ENCODE measurements at regions not wholly inside any gene's neighbourhood (a gene's known extent, or its start where the extent isn't known, plus 50 kb on each side); places are given as distances from the start of the nearest gene placed in this dataset.

DNA sequence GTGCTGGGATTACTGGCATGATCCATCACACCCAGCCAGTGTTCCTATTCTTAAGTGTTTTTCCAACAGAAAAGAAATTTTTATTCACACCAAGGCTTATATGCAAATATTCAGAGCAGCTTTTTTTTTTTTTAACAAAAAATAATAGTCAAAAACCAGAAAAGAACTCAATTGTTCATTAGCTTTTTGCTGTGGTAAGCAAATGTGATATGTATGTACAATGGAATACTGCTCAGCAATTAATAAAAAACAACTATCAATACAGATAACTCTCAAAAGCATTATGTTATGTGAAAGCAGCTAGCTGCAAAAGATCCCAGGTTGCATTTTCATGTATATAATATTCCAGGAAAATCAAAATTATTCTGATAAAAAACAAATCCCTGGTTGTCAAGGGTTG is 132.3 kb downstream of the SLIT2 start (continued):
- TF ChIP-seq, protein P1, sequence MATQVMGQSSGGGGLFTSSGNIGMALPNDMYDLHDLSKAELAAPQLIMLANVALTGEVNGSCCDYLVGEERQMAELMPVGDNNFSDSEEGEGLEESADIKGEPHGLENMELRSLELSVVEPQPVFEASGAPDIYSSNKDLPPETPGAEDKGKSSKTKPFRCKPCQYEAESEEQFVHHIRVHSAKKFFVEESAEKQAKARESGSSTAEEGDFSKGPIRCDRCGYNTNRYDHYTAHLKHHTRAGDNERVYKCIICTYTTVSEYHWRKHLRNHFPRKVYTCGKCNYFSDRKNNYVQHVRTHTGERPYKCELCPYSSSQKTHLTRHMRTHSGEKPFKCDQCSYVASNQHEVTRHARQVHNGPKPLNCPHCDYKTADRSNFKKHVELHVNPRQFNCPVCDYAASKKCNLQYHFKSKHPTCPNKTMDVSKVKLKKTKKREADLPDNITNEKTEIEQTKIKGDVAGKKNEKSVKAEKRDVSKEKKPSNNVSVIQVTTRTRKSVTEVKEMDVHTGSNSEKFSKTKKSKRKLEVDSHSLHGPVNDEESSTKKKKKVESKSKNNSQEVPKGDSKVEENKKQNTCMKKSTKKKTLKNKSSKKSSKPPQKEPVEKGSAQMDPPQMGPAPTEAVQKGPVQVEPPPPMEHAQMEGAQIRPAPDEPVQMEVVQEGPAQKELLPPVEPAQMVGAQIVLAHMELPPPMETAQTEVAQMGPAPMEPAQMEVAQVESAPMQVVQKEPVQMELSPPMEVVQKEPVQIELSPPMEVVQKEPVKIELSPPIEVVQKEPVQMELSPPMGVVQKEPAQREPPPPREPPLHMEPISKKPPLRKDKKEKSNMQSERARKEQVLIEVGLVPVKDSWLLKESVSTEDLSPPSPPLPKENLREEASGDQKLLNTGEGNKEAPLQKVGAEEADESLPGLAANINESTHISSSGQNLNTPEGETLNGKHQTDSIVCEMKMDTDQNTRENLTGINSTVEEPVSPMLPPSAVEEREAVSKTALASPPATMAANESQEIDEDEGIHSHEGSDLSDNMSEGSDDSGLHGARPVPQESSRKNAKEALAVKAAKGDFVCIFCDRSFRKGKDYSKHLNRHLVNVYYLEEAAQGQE (IDR thresholded peaks at IDR 0.05; ENCODE audit: unreplicated experiment): no peak
- TF ChIP-seq, protein P2, sequence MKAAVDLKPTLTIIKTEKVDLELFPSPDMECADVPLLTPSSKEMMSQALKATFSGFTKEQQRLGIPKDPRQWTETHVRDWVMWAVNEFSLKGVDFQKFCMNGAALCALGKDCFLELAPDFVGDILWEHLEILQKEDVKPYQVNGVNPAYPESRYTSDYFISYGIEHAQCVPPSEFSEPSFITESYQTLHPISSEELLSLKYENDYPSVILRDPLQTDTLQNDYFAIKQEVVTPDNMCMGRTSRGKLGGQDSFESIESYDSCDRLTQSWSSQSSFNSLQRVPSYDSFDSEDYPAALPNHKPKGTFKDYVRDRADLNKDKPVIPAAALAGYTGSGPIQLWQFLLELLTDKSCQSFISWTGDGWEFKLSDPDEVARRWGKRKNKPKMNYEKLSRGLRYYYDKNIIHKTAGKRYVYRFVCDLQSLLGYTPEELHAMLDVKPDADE (IDR thresholded peaks at IDR 0.05): no peak
- TF ChIP-seq ZNF114 (CRISPR knock-in tag; IDR thresholded peaks at IDR 0.05) (no peak), POLR2AphosphoS5 (IDR thresholded peaks at IDR 0.05; ENCODE audit: low read depth) (no peak), CREB1 (CRISPR knock-in tag; IDR thresholded peaks at IDR 0.05; ENCODE audit: low read depth) (no peak), NANOG (IDR thresholded peaks at IDR 0.05; ENCODE audit: borderline replicate concordance) (no peak), ZNF331 (CRISPR knock-in tag; IDR thresholded peaks at IDR 0.05; ENCODE audit: low read depth) (no peak), EZH2phosphoT487 (IDR thresholded peaks at IDR 0.05; ENCODE audit: unreplicated experiment) (no peak), JUNB (IDR thresholded peaks at IDR 0.05; ENCODE audit: unreplicated experiment) (no peak)

DNA sequence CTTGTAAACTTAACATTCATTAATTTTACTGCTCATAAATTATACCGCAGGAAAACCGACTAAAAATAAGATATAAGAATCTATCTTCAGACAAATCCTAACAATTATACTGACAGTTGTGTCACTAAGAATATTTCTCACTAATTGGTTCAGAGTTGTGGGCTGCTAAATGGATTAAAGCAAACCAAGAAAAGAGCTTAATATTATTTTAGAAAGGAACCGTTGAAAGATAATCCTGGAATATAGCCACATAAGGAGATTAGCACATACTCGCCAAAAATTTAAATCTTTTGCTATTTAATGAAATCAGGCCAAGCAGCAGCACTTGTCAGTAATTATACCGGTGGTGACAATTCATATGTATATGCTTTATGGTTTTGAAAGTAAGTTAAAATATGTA is 132.8 kb downstream of the SLIT2 start:
- no peaks in the 10 kb centered on the region for H3F3A ChIP-seq (replicated peaks; ENCODE audit: low read depth)
- H3K4me1 Mint-ChIP-seq: peaks cover 4% of the 10 kb centered on the region; the same call in 2 of the 3 replicates
- H2AFZ ChIP-seq: no peak overlapping the region
- no peaks in the 10 kb centered on the region for H3K27me3 Mint-ChIP-seq (ENCODE audit: insufficient read depth, low read depth, poor library complexity)
- DNase-seq (ENCODE audit: low spot score): no peak
- H3K27ac Mint-ChIP-seq: no peak overlapping the region
- H3K36me3 ChIP-seq (ENCODE audit: insufficient read depth): no peaks in the 10 kb centered on the region
- H3K27ac ChIP-seq (ENCODE audit: low read depth): no peak overlapping the region
- H3K4me3 ChIP-seq: no peak overlapping the region
- no peaks in the 10 kb centered on the region for H4K20me1 ChIP-seq (replicated peaks; ENCODE audit: insufficient read depth)
- no peaks in the 10 kb centered on the region for H3K9me3 Mint-ChIP-seq
- no peak overlapping the region for H3K4me2 ChIP-seq
- H3K27me3 ChIP-seq (ENCODE audit: insufficient read depth): no peaks in the 10 kb centered on the region
- no peaks in the 10 kb centered on the region for H3K79me2 ChIP-seq (replicated peaks; ENCODE audit: insufficient read depth)
- H3K9me2 ChIP-seq (ENCODE audit: insufficient read depth): no peaks in the 10 kb centered on the region
- ATAC-seq: no peak
- H3K4me3 Mint-ChIP-seq: no peak overlapping the region
- H3K4me1 ChIP-seq (ENCODE audit: insufficient read depth): no peaks in the 10 kb centered on the region
- no peaks in the 10 kb centered on the region for H3K36me3 Mint-ChIP-seq (ENCODE audit: low read depth)
- TF ChIP-seq, protein P2 (IDR thresholded peaks at IDR 0.05): no peak
- TF ChIP-seq, protein P3, sequence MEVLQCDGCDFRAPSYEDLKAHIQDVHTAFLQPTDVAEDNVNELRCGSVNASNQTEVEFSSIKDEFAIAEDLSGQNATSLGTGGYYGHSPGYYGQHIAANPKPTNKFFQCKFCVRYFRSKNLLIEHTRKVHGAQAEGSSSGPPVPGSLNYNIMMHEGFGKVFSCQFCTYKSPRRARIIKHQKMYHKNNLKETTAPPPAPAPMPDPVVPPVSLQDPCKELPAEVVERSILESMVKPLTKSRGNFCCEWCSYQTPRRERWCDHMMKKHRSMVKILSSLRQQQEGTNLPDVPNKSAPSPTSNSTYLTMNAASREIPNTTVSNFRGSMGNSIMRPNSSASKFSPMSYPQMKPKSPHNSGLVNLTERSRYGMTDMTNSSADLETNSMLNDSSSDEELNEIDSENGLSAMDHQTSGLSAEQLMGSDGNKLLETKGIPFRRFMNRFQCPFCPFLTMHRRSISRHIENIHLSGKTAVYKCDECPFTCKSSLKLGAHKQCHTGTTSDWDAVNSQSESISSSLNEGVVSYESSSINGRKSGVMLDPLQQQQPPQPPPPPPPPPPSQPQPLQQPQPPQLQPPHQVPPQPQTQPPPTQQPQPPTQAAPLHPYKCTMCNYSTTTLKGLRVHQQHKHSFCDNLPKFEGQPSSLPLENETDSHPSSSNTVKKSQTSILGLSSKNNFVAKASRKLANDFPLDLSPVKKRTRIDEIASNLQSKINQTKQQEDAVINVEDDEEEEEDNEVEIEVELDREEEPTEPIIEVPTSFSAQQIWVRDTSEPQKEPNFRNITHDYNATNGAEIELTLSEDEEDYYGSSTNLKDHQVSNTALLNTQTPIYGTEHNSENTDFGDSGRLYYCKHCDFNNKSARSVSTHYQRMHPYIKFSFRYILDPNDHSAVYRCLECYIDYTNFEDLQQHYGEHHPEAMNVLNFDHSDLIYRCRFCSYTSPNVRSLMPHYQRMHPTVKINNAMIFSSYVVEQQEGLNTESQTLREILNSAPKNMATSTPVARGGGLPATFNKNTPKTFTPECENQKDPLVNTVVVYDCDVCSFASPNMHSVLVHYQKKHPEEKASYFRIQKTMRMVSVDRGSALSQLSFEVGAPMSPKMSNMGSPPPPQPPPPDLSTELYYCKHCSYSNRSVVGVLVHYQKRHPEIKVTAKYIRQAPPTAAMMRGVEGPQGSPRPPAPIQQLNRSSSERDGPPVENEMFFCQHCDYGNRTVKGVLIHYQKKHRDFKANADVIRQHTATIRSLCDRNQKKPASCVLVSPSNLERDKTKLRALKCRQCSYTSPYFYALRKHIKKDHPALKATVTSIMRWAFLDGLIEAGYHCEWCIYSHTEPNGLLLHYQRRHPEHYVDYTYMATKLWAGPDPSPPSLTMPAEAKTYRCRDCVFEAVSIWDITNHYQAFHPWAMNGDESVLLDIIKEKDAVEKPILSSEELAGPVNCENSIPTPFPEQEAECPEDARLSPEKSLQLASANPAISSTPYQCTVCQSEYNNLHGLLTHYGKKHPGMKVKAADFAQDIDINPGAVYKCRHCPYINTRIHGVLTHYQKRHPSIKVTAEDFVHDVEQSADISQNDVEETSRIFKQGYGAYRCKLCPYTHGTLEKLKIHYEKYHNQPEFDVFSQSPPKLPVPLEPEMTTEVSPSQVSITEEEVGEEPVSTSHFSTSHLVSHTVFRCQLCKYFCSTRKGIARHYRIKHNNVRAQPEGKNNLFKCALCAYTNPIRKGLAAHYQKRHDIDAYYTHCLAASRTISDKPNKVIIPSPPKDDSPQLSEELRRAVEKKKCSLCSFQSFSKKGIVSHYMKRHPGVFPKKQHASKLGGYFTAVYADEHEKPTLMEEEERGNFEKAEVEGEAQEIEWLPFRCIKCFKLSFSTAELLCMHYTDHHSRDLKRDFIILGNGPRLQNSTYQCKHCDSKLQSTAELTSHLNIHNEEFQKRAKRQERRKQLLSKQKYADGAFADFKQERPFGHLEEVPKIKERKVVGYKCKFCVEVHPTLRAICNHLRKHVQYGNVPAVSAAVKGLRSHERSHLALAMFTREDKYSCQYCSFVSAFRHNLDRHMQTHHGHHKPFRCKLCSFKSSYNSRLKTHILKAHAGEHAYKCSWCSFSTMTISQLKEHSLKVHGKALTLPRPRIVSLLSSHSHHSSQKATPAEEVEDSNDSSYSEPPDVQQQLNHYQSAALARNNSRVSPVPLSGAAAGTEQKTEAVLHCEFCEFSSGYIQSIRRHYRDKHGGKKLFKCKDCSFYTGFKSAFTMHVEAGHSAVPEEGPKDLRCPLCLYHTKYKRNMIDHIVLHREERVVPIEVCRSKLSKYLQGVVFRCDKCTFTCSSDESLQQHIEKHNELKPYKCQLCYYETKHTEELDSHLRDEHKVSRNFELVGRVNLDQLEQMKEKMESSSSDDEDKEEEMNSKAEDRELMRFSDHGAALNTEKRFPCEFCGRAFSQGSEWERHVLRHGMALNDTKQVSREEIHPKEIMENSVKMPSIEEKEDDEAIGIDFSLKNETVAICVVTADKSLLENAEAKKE (CRISPR knock-in tag; IDR thresholded peaks at IDR 0.05): no peak
- TF ChIP-seq EZH2phosphoT487 (IDR thresholded peaks at IDR 0.05; ENCODE audit: unreplicated experiment) (no peak), JUNB (IDR thresholded peaks at IDR 0.05; ENCODE audit: unreplicated experiment) (no peak), STAT1 (IDR thresholded peaks at IDR 0.05; ENCODE audit: unreplicated experiment) (no peak)
- TF ChIP-seq, protein P4, sequence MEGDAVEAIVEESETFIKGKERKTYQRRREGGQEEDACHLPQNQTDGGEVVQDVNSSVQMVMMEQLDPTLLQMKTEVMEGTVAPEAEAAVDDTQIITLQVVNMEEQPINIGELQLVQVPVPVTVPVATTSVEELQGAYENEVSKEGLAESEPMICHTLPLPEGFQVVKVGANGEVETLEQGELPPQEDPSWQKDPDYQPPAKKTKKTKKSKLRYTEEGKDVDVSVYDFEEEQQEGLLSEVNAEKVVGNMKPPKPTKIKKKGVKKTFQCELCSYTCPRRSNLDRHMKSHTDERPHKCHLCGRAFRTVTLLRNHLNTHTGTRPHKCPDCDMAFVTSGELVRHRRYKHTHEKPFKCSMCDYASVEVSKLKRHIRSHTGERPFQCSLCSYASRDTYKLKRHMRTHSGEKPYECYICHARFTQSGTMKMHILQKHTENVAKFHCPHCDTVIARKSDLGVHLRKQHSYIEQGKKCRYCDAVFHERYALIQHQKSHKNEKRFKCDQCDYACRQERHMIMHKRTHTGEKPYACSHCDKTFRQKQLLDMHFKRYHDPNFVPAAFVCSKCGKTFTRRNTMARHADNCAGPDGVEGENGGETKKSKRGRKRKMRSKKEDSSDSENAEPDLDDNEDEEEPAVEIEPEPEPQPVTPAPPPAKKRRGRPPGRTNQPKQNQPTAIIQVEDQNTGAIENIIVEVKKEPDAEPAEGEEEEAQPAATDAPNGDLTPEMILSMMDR (conservative IDR thresholded peaks at IDR 0.05; ENCODE audit: low read depth in 2 of 2): no peak

Measured in GM23338 (cell line).